UCSD-AML1 (cell line): ENCODE measurements at regions not wholly inside any gene's neighbourhood (a gene's known extent, or its start where the extent isn't known, plus 50 kb on each side); places are given as distances from the start of the nearest gene placed in this dataset.
"Not testable (repeated sequence)": the region's sequence is repeated elsewhere in the genome, so short reads cannot be mapped to it uniquely, and the experiment has no call there.

ENCODE experiments used
- DNase-seq: peaks from one replicate; lab custom pipeline; 2025; ENCODE audit not compliant: unreplicated experiment; lab: John Stamatoyannopoulos, UW

DNA sequence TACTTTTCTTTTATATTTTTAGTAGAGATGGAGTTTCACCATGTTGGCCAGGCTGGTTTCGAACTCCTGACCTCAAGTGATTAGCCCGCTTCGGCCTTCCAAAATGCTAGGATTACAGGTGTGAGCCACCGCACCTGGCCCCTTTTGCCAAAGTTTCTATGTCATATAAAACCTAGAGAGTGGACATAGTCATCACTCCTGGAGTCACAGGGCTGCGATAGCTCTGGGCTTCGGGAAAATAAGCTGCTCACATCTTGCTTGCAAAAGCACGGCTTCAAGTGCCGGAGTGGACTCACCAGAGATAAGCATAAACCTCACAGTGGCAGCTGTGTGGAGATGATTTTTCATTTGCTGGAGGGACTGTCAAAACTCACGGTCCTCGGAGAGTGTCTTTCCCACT lies 171.2 kb downstream of the TEX29 start:
- DNase-seq, result no peak

DNA sequence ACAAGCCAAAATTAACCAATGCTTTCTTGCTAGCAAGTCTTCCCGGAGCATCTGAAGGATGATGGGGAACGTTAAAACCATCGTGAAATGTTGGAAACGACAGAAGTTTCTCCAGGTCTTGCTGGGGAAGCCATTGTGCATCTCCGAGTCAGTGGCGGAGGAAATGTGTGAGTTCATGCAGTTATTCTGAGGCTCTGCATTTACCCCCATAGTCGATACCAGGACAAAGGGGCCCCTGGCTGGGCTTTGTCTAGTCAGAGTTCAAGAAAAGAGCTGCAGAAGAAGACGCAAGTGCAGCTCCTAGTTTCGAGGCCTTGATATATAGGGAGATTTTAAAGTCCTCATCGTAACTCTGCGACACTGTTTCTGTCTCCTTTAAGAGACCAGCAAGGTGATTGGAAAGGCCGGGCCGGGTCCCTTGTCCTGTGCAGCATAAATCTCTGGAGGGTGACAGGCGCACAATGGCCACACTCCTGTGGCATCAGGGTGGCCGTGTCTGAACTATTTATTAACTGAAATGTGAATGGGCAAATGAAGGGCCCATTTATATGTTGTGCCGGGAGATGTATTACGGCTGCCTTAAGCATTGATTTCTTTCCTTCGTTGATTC lies 172.0 kb downstream of the TEX29 start:
- DNase-seq, result no peak

DNA sequence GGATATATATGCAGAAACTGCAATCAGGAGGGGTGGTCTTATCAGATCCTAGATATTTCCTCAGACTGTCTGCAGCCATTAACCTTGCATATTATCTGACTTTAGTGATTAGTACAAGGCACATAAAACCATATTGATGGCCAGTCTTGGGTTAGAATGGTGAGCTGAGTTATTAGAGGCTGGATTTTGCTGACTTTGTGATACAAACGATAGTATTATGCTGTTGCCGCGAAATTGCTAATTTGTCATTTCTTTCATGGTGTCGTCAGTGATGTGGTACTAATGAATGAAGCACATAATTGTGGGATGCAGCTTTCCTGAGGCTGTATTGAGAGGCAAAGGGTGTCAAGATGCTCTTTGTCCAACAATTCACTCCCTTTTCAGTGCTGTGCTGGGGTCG lies 172.5 kb downstream of the TEX29 start:
- DNase-seq, result no peak

DNA sequence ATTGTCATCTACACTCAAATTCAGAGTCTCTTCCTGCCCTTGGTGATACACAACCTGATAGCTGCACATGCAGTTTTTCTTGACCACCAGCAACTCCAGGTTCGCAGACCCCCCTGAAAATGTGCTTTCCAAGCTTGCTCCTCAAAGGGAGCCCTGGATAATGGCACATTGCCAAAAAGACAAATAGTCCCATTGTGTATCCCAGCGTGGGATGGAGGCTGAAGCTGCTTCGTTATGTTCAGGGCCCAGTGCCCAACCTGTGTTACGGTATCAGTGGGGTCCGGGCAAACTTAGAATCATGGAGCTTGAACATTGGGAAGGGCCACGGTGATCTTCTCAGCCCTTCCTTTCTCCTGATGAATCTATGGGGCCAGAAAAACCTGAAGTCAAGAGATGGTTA lies 173.0 kb downstream of the TEX29 start:
- no peak for DNase-seq

DNA sequence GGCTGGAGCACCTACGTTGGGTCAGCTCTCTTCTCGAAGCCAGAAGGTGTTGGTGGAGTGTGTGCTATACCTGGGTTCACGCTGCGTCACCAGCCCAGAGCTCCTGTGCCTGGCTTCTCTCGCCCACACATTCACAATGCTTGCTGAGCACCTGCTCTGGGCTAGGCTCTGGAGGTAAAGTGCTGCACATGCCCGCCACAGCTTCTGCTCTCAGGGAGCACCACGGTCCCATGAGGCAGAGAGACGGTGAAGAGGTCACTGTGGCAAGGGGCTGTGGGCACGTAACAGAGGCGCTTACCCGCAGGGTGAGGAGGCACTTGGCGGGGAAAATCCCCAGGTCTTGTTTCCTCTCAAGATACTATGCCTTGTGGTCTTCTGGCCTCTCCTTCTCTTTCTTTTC lies 174.2 kb downstream of the TEX29 start:
- no peak for DNase-seq

DNA sequence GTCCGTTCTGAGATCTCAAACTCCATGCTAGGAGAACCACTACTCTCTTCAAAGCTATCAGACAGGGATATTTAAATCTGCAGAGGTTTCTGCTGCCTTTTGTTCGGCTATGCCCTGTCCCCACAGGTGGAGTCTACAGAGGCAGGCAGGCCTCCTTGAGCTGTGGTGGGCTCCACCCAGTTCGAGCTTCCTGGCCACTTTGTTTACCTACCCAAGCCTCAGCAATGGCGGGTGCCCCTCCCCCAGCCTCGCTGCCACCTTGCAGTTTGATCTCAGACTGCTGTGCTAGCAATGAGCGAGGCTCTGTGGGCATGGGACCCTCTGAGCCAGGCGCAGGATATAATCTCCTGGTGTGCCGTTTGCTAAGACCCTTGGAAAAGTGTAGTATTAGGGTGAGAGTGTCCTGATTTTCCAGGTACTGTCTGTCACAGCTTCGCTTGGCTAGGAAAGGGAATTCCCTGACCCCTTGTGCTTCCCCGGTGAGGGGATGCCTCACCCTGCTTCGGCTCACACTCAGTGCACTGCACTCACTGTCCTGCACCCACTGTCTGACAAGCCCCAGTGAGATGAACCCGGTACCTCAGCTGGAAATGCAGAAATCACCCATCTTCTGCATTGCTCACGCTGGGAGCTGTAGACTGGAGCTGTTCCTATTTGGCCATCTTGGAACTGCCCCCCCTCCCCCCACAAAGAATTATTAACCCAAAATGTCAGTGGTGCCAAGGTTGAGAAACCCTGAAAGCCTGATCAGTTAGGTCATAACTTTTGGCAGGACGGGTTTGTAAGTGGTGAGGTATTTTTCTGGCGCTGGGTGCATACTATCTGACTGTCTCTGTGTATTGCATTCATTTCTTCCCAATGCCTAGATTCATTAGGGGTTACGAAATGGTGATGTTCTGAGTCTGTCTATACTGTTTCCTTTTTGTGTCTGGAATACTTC lies 181.4 kb downstream of the TEX29 start:
- DNase-seq, result not testable (repeated sequence)

DNA sequence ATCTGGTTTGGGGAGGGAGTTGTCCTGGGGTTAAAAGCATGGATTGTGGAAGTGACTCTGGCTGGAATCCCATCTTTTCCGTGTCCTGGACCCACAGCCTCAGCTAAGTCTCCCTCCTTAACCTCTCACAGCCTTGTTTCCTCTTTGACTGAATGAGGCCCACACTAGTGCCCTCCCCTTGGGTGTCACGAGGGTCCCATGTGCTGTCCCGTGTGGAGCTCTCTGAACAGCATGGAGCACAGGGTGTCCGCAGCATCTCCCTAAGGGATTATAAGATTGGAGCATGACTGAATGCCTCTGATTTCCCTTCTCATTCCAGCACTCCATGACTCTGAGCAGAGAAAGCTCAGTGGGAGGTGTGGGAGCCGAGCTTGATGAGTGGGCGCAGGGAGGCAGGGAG lies 182.5 kb downstream of the TEX29 start:
- DNase-seq, result no peak

DNA sequence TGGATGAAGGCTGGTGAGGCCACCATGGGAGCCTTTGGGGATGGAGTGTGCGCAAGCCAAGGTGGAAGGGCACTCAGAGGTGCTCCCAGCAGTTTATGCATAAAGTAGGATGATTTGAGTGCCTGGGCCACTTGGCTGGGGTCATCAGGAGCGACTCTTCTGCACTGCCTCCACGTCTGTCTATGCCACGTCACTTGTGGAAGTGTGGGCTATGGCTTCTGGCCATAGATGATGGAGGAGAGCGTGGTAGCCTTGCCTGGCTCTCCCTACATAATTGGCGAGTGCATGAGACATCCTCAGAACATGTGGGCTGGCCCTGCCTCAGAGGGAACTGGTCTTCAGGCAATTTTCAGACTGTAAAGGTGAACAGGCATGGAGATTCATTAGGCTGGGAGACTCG lies 182.9 kb downstream of the TEX29 start:
- DNase-seq, result no peak

DNA sequence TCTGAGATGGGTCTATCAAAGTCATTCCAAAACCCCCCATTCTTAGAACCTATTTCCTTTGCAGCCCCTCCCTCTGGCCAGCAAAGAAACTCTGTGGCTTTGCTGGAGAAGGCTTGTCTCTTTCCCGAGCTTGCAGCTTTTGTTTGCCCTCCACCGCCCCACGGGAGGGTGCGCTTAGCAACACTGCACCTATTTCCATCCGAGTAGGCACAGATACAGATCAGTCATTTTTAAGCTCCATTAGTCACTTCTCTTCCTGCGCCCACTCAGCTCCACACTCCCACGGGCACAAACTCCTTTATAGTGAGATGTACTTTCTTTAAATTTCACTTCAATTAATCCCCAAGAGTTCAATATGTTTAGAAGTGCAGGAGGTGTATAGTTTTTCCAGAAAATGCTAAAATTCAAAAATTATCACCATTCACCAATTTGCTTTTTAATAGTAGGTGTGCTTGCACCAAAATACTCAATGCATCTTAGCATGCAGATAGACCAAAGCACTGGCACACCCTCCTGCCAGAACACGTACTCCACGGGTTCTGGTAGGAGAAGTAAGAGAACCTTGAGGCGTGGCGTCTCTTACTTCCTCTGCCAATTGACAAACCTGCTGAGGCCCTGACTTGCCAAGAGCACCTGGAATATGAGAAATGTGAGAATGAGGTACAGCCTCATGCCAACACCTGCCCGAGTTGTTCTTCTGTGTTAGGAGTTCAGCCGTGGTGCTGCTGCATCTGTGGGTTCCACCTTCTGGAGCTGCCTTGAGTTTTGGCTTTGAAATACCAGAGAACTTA lies 183.7 kb downstream of the TEX29 start:
- DNase-seq, result no peak

DNA sequence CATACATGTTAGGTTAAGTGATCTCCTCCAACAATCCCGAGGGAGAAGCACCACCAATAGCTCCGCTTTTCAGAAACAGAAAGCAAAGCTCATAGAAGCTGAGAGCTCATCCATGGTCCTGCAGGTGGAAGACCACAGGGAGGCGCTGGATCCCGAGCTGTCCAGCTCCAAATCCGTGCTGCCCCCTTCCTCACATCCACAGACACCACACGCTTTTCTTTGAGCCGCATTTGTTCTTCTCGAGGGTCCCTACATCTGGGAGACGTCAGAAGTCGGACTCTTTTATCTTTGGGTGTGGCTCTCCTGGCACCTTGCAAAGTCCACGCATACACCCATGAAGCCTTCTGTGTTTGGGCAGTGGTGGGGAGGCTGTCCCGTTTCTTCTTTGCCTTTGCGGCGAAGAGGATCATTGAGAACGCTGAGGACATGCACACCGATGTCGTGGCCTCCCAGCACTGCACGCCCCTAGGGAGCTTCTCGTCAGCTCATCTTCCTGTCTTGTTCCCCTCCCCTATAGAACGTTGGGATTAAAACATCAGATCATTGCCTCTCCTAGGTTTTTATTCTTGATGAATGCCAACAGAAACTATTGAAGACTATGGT lies 184.8 kb downstream of the TEX29 start:
- no peak for DNase-seq

DNA sequence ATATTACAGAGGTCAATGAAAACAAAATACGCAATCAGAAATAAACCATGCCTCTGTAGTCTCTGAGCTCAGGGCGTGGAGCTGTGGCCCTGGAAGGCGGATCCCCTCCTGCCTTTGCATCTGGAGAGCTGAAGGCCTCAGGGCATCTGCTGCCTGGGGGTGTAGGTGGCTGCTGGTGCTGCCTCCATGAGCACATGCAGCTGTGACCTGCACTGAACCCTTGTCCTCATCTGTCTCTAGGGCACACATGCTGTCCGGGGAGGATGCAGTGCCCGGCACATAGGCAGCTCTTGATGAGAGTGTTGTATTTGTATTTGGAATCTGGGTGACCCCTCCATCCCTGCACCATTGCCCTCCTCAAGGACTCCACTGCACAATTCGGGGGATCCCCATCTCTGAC lies 185.7 kb downstream of the TEX29 start:
- DNase-seq, result no peak

DNA sequence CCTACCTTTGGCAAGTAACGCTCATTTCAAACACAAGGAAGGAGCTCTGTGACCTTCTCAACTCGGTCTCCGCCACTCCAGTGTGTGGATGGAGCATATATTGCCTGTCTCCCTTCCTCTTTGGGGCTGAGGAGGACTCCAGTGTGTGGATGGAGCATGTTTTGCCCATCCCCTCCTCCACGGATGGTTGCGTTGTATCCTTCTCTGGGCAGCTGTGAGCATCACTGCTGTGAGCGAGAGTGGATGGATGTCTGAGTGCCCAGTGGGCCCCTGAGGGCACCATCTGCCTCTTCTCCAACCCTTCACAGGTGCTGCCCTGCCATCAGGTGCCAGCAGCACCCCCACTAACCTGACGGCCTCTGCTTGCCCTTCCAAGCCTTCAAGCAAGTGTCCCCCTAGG lies 186.2 kb downstream of the TEX29 start:
- DNase-seq, result no peak

DNA sequence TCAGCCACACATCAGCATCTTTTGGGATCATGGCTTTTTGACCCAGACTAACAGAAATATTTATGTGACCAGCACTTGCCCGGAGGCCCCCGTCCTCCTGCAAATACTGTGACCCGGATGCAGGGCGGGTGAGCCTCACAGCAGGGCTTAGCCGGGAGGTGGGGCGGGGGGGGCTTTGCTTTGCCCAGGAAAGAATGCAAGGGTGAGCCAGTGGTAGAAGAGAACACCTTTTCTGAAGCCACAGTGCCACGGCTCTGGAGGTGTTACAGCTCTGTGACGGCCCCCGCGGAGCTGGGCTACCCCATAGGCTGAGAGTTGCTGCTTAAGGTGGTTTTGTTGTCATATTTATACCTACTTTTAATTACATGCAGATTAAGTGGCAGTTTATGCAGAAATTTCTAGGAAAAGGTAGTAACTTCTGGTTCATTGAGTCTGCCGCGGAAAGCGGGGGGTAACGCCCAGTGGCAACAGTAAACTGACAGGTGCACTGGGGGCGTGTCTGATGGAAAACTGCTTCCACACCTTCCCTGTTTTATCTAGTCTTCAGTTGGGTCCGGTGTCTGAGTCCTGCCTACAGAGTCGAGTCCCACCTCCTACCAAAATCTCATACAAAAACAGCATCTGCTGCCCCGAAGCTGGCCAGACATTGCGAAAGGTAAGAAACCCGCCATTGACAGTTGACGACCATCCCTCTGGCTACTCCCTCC lies 187.9 kb downstream of the TEX29 start:
- DNase-seq, result no peak

DNA sequence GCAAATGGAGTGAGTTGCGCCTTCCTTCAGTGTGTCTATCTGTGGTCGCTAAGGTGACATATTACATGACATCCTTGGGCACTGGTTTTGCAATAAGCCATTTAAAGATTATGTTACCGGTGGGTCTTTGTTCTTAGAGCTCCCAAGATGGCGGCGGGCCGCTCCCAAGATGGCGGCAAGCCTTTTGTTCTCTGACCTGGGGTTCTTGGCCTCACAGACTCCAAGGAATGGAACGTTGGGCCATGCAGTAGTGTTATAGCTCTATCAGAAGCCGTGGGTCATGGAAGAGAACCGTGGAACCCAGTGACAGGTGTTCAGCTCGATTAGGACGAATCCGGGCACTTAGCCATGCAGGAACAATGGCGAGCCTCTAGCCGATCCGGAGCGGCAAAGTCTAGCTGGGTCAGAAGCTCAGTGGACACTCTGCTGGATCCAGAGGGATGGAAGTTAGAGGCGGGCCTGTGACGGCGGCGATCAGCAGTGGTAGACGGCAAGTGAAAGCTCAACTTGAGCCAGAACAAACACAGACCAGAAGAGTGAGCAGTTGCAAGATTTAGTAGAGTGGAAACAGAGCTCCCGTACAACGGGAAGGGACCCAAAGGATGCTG lies 188.6 kb downstream of the TEX29 start:
- no peak for DNase-seq

DNA sequence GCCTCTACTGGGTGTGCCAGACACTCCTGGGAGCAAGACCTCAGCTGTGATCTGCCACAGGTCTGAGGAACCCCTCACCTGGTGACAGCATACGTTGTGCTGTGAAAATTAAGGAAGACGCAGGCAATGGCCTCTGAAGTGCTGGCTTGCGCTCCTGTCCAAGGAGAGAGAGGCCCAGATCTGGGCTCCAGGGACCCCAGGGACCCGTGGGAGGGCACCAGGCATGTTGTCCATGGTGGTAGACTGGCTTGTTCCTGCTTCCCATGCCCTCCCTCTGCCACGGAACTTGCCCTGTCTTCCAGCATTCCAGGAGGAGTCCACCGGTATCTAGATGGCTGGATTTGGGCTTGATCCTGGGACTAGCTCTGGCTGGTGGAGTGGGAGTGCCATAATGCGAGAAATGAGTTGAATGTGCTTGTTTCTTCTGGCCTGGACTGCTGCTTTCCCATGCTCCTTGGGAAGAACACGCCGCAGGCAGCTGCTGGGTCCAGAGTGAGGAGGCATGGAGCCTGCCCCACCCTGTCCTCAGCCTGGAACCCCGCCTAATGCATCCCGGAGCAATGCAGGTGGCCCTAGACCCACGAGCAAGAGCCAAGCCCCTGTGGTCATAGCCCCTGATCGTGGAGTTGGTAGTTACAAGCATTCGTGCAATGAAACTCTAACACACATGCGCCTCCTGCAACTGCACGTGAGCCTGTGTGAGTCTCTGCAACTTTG lies 190.2 kb downstream of the TEX29 start:
- no peak for DNase-seq

DNA sequence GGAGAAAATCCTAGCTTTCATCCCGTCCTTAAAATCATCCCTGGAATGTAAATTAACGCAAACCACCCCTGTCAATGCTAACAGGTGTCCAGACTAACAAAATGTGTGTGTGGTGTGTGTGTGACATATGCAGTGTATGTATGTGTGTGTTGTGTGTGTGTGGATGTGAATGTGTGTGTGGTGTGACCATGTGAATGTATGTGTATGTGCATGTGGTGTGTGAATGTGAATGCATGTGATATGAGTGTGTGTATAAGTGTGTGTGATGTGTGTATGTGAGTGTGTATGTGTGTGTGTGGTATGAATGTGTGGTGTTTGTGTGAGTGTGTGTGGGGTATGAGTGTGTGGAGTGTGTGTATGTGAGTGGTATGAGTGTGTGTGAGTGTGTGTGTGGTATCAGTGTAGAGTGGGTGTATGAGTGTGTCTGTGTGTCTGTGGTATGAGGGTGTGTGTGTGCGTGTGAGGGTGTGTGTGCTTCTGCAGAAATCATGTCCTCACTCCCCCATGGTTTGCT lies 190.8 kb downstream of the TEX29 start:
- DNase-seq, result no peak

DNA sequence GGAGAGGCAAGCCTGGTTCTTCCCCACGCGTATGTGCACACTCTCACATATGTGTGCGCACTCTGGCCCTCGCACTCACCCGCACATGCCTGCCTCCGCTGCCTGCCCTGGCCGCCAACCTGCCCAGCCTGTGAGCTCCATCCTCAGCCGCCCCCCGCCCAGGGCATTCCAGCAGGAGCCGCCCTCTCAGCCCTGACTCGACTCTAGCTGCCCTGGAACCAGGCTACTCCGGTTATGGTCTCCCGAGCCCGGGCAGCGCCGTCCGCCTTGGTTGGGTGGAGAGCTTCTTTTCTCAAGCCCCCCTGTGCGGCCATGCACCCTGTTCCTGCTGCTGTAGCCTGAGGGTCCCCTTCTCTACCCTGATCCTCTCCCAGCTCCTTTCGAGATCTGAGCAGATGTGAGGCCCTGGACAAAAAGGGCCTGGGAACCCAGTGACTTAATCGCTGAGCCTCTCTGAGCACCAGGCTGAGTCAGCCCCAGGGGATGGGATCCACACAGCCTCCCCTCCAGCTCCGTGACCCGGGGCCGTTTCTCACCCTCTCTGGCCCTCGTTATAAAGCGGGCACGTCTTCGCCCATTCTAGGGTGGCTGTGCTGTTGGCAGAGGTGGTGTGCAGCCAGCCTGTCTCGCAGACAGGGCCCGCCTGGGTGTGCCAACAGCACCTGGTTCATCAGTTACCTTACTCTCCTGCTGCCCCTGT lies 191.5 kb downstream of the TEX29 start:
- DNase-seq, result no peak

DNA sequence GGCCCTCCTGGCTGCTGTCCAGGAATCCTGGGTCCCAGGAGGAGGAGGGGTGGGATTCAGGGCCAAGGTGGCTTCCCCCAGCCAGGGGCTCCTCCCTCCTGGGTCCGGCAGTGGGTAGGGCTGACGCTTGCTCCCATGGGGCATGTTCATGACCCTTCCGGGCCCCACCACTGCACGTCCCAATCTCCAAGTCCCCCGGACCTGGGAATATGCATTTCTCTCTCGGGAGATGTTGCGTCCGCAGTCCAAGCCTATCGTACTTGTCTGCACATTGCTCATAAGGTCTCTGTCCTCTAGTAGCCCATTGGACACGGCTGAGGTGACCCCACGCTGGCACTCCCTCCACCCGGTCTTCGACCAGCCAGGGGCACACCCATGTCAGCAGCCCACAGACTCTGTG lies 192.3 kb downstream of the TEX29 start:
- DNase-seq, result no peak
